ENCODE measurements at regions not wholly inside any gene's neighbourhood (a gene's known extent, or its start where the extent isn't known, plus 50 kb on each side); places are given as distances from the start of the nearest gene placed in this dataset.
"Not testable (repeated sequence)": the region's sequence is repeated elsewhere in the genome, so short reads cannot be mapped to it uniquely, and the experiment has no call there.

GRCh38 chr1:144643646-144644045, 51.0 kb downstream of the PPIAL4F start:
- H3K36me3 ChIP-seq (replicated peaks in 1 of 2; ENCODE audit: control insufficient read depth in 1 of 2, insufficient read depth in 2 of 2, low read length in 1 of 2); H2AFZ ChIP-seq (ENCODE audit: low read depth); H3K79me2 ChIP-seq (ENCODE audit: insufficient read depth); CTCF ChIA-PET; DNase-seq; H3K9me3 ChIP-seq; H3K27ac ChIP-seq (ENCODE audit: low read depth in 2 of 2, low read length in 1 of 2); H3K9me2 ChIP-seq; H3K4me3 ChIP-seq (ENCODE audit: low read depth in 2 of 2, low read length in 1 of 2); H3F3A ChIP-seq (replicated peaks; ENCODE audit: insufficient read depth); H3K4me2 ChIP-seq; H3K4me1 ChIP-seq (ENCODE audit: control insufficient read depth in 1 of 2, insufficient read depth in 2 of 2, low read depth in 1 of 2, low read length in 1 of 2); POLR2A ChIA-PET; H4K20me1 ChIP-seq (ENCODE audit: insufficient read depth); H3K27me3 ChIP-seq (ENCODE audit: insufficient read depth); H3K9ac ChIP-seq: not testable (repeated sequence)
- 0 out of 2 replicates have a peak, but pooled peaks have one; percentile 61 for TF ChIP-seq EZH2phosphoT487 (IDR thresholded peaks at IDR 0.05; ENCODE audit: borderline replicate concordance, low read depth)
- 7% methylated on average over 1 of the region's 4 CpGs for WGBS (ENCODE audit: low lambda C conversion rate)
